Heart left ventricle (tissue), 16 donors: ENCODE measurements at regions not wholly inside any gene's neighbourhood (a gene's known extent, or its start where the extent isn't known, plus 50 kb on each side); places are given as distances from the start of the nearest gene placed in this dataset.

ENCODE experiments used
- ATAC-seq, 4 donors: fragments of 200-7000 bp; cut with Tn5 transposase; one replicate each; pipeline ENCODE4 v1.9.1; 2020 to 2022; ENCODE audit warnings: moderate library complexity in 4 of 4, mild to moderate bottlenecking in 3 of 4, moderate number of reproducible peaks in 1 of 4
- DNase-seq, 5 donors: peaks; one replicate each; pipeline ENCODE4 v3.0.0-alpha.2; 2020
- H3K27ac ChIP-seq, 12 donors: fragments of 200-600 bp; sonication (generic) in 4 of 12; one replicate each; pipeline versions ENCODE4 v1.5.0 to v1.8.0; 2016 to 2022; ENCODE audit warnings: mild to moderate bottlenecking in 2 of 12
- H3K27me3 ChIP-seq, 9 donors: fragments of 200-600 bp; sonication (generic) in 2 of 9; one replicate each; pipeline versions ENCODE4 v1.5.1 to v1.8.0; 2016 to 2022; ENCODE audit warnings: mild to moderate bottlenecking in 3 of 9
- H3K36me3 ChIP-seq, 9 donors: fragments of 200-600 bp; sonication (generic) in 2 of 9; one replicate each; pipeline versions ENCODE4 v1.5.0 to v1.8.0; 2018 to 2022; ENCODE audit warnings: mild to moderate bottlenecking in 2 of 9
- H3K4me1 ChIP-seq, 12 donors: fragments of 200-600 bp; sonication (generic) in 4 of 12; one replicate each; pipeline versions ENCODE4 v1.5.0 to v1.8.0; 2016 to 2022; ENCODE audit warnings: mild to moderate bottlenecking in 3 of 12
- H3K4me3 ChIP-seq, 12 donors: fragments of 200-600 bp; sonication (generic) in 4 of 12; one replicate each; pipeline versions ENCODE4 v1.5.0 to v1.8.0; 2017 to 2022; ENCODE audit warnings: mild to moderate bottlenecking in 9 of 12, moderate library complexity in 4 of 12
- H3K9me3 ChIP-seq, 12 donors: fragments of 200-600 bp; sonication (generic) in 4 of 12; one replicate each; pipeline versions ENCODE4 v1.5.0 to v1.8.0; 2016 to 2022; ENCODE audit warnings: mild to moderate bottlenecking in 1 of 12
- CTCF ChIP-seq, 12 donors: fragments of 200-600 bp; sonication (generic) in 4 of 12; IDR thresholded peaks; one replicate each; pipeline versions ENCODE4 v1.5.0 to v1.8.0; 2018 to 2022; ENCODE audit warnings: antibody characterized with exemption in 12 of 12, mild to moderate bottlenecking in 5 of 12
- POLR2A ChIP-seq, 2 donors: fragments of 450-650 bp; IDR thresholded peaks; one replicate each; pipeline ENCODE4 v1.6.1; 2017; ENCODE audit warnings: antibody characterized with exemption in 2 of 2, mild to moderate bottlenecking in 2 of 2, moderate library complexity in 2 of 2
- WGBS, 4 donors: extraction: QIAGEN DNeasy Blood & Tissue Kit in 2 of 4; methylation state at CpG; one replicate each; pipeline versions ENCODE4 v1.1.5 to v1.1.7; 2013 to 2018; 5-methylcytosine and 5-hydroxymethylcytosine counted together
- intact Hi-C, 10 donors: fragments of 100-400 bp; cut with DNase I; formaldehyde crosslinking; loops; one replicate each; pipeline versions ENCODE4 v1.11.1 to v1.14.2; 2022
- donor health status: ischemic (EF 13 %, LVEDD 7.1; RV severe dilation, severe dysfunction).
- donor health status: healthy with polysubstance abuse.
- donor health status: DM: no; HTN: yes; CAD: no.
- donor health status: DM: no; HTN: no; CAD: no.
- donor health status: ischemic (EF 25% LVEDD 6.9; RV normal size, moderate dysfunction).
- donor health status: ischemic (EF 25% LVEDD 5.7; RV mildly dilated, moderate dysfunction).
- donor health status: healthy.
- donor health status: DM: yes; HTN: yes; CAD: no.
- donor health status: ischemic (EF 35%, LVEDD 5.7; RV mildly dilated, moderate dysfunction).
- donor health status: nonischemic (EF 11% LVEDD 7.7; RV severe dilation, severe dysfunction).
- donor health status: DM: yes; HTN: yes; CAD: no.
- donor health status: PGD.
- donor health status: ischemic (EF 29% LVEDD 5.4; RV normal size, mild dysfunction).
- donor health status: nonischemic (EF 23%, LVEDD 6.1; RV moderate dilation, normal function).

GRCh38 chr4:4783847-4784246 lies 75.6 kb upstream of the MSX1 start:
- intact Hi-C loops: no loop called here
- TF ChIP-seq CTCF (IDR thresholded peaks at IDR 0.05): no peak
- no peak for TF ChIP-seq POLR2A (IDR thresholded peaks at IDR 0.05)
- DNase-seq (no peak), ATAC-seq (no peak)
- Histone ChIP-seq H3K27ac (no peak overlapping the region), H3K9me3 (peaks cover 0 to 10% (median 6%) of the 10 kb centered on the region in 12 donors), H3K4me3 (no peak overlapping the region), H3K4me1 (no peaks in the 10 kb centered on the region), H3K36me3 (no peaks in the 10 kb centered on the region), H3K27me3 (peaks cover 0 to 3% (median 0%) of the 10 kb centered on the region in 9 donors)
- 70 to 79% (median 73%) methylated on average over 8 of the region's 8 CpGs for WGBS, 4 donors

- 76 to 90% (median 83%) methylated on average over 8 of the region's 8 CpGs for WGBS, 4 donors
- H3K9me3 ChIP-seq: peaks cover 0 to 2% (median 0%) of the 10 kb centered on the region in 12 donors
- no peak overlapping the region for H3K27ac ChIP-seq
- H3K36me3 ChIP-seq: no peaks in the 10 kb centered on the region
- ATAC-seq (no peak), DNase-seq (no peak)
- peaks cover 0 to 3% (median 0%) of the 10 kb centered on the region in 9 donors for H3K27me3 ChIP-seq
- intact Hi-C loops: no loop called here
- no peak overlapping the region for H3K4me3 ChIP-seq
- TF ChIP-seq POLR2A (IDR thresholded peaks at IDR 0.05) (no peak), CTCF (IDR thresholded peaks at IDR 0.05) (no peak)
- no peaks in the 10 kb centered on the region for H3K4me1 ChIP-seq
Measured at GRCh38 chr4:4782969-4783368, 76.5 kb upstream of the MSX1 start.

- 55 to 68% (median 63%) methylated on average over 13 to 14 of the region's 14 CpGs for WGBS, 4 donors
- TF ChIP-seq POLR2A (IDR thresholded peaks at IDR 0.05): no peak
- TF ChIP-seq CTCF (IDR thresholded peaks at IDR 0.05): no peak
- H3K27me3 ChIP-seq: peaks cover 0 to 3% (median 0%) of the 10 kb centered on the region in 9 donors
Measured at GRCh38 chr4:4781936-4782707, 77.3 kb upstream of the MSX1 start.

GRCh38 chr4:4780729-4781244 lies 78.7 kb upstream of the MSX1 start:
- Histone ChIP-seq H3K27ac (no peak overlapping the region), H3K4me1 (peaks cover 0 to 4% (median 0%) of the 10 kb centered on the region in 12 donors), H3K36me3 (no peaks in the 10 kb centered on the region), H3K4me3 (no peak overlapping the region), H3K9me3 (no peaks in the 10 kb centered on the region), H3K27me3 (peaks cover 0 to 3% (median 0%) of the 10 kb centered on the region in 9 donors)
- ATAC-seq (no peak), DNase-seq (no peak)
- intact Hi-C loops: no loop called here
- TF ChIP-seq CTCF (IDR thresholded peaks at IDR 0.05) (no peak), POLR2A (IDR thresholded peaks at IDR 0.05) (no peak)
- WGBS, 4 donors: 86 to 92% (median 88%) methylated on average over 6 of the region's 6 CpGs

More at GRCh38 chr4:4781936-4782707, 77.3 kb upstream of the MSX1 start:
- Histone ChIP-seq H3K36me3 (no peaks in the 10 kb centered on the region), H3K9me3 (no peaks in the 10 kb centered on the region), H3K27ac (no peak overlapping the region), H3K4me3 (no peak overlapping the region), H3K4me1 (no peaks in the 10 kb centered on the region)
- intact Hi-C loops: no loop called here
- ATAC-seq: no peak
- DNase-seq: no peak
